ENCODE measurements at regions not wholly inside any gene's neighbourhood (a gene's known extent, or its start where the extent isn't known, plus 50 kb on each side); places are given as distances from the start of the nearest gene placed in this dataset.

GRCh38 chr3:124249038-124249437, 257.1 kb upstream of the ROPN1 start:
- no peak overlapping the region for H2AFZ ChIP-seq (ENCODE audit: low read length)
- H2BK15ac ChIP-seq (ENCODE audit: low read length): no peak overlapping the region
- H3K14ac ChIP-seq (ENCODE audit: insufficient read length): no peak overlapping the region
- no peak overlapping the region for H3K23ac ChIP-seq (ENCODE audit: insufficient read length)
- H3K79me1 ChIP-seq (ENCODE audit: low read depth, low read length): no peaks in the 10 kb centered on the region
- no peak overlapping the region for H2BK5ac ChIP-seq (ENCODE audit: low read depth, low read length)
- no peak overlapping the region for H2BK12ac ChIP-seq (ENCODE audit: low read depth, low read length)
- H3K9ac ChIP-seq (replicated peaks in 1 of 4; ENCODE audit: extremely low read depth in 1 of 4, low read depth in 3 of 4, low read length in 3 of 4): no peak overlapping the region
- ChIA-PET CTCF (ENCODE audit: partially characterized antibody) (interaction anchor here (0.8 to 2.8 kb wide), 13 partner anchors 9 to 368 kb away, joined by 3 to 12 read pairs (median 4); partner anchors contain the start of gene KALRN), POLR2A (ENCODE audit: partially characterized antibody) (no interaction called here)
- H2BK120ac ChIP-seq (replicated peaks; ENCODE audit: low read depth, low read length): no peak overlapping the region
- no peak overlapping the region for H3K18ac ChIP-seq (ENCODE audit: extremely low read depth, low read length)
- H4K91ac ChIP-seq (replicated peaks; ENCODE audit: insufficient read length, low read length): no peak overlapping the region
- no peaks in the 10 kb centered on the region for H3K79me2 ChIP-seq (ENCODE audit: control insufficient read depth in 1 of 2, insufficient read depth in 2 of 2, low read length in 2 of 2)
- no peak overlapping the region for H3K4me2 ChIP-seq (ENCODE audit: insufficient read depth in 1 of 2, low read depth in 2 of 2, low read length in 2 of 2)
- no peak overlapping the region for H2BK20ac ChIP-seq (ENCODE audit: low read length)
- no peak for FAIRE-seq
- H3K9me3 ChIP-seq (ENCODE audit: insufficient read depth in 2 of 2, low read depth in 1 of 2, low read length in 1 of 2): no peaks in the 10 kb centered on the region
- no peak overlapping the region for H3K27ac ChIP-seq (ENCODE audit: low read depth, low read length)
- H3K4me1 ChIP-seq (replicated peaks in 1 of 4; ENCODE audit: control insufficient read depth in 3 of 4, insufficient read depth in 4 of 4, low read length in 3 of 4): peaks cover 0 to 3% (median 0%) of the 10 kb centered on the region in 4 experiments; a peak in 1 of 7 replicates
- H3K27me3 ChIP-seq (replicated peaks in 1 of 4; ENCODE audit: control insufficient read depth in 3 of 4, extremely low read depth in 1 of 4, insufficient read depth in 3 of 4, low read length in 3 of 4): no peaks in the 10 kb centered on the region
- no peaks in the 10 kb centered on the region for H3K36me3 ChIP-seq (ENCODE audit: control insufficient read depth in 2 of 4, insufficient read depth in 4 of 4, low read length in 3 of 4)
- H2AK5ac ChIP-seq (ENCODE audit: low read depth, low read length): no peak overlapping the region
- 94% methylated on average over 1 of the region's 1 CpG; no CpG with 5 or more reads in 1 of the 2 experiments for WGBS, 2 experiments (ENCODE audit: extremely low coverage in 1 of 2, insufficient coverage in 1 of 2, insufficient read length in 1 of 2, insufficient replicate concordance in 2 of 2, low coverage in 1 of 2, low lambda C conversion rate in 2 of 2, missing lambda C conversion rate in 1 of 2)
- no peak overlapping the region for H3K56ac ChIP-seq (replicated peaks; ENCODE audit: insufficient read length, low read depth, low read length)
- no peak overlapping the region for H3K4me3 ChIP-seq (ENCODE audit: extremely low read depth in 1 of 4, insufficient read depth in 2 of 4, low read depth in 3 of 4, low read length in 4 of 4)
- no peak overlapping the region for H4K5ac ChIP-seq (ENCODE audit: insufficient read length, low read depth, low read length)
- H4K20me1 ChIP-seq (replicated peaks in 1 of 2; ENCODE audit: control insufficient read depth in 1 of 2, insufficient read depth in 2 of 2, low read length in 2 of 2): no peaks in the 10 kb centered on the region
- no peaks in the 10 kb centered on the region for H3K23me2 ChIP-seq (ENCODE audit: low read depth, low read length)
- H4K8ac ChIP-seq (ENCODE audit: extremely low read depth, insufficient read depth, low read length): no peak overlapping the region
- DNase-seq (ENCODE audit: low read depth in 1 of 2, low spot score in 2 of 2): no peak
- H3K4ac ChIP-seq (replicated peaks; ENCODE audit: insufficient read length, low read depth, low read length): no peak overlapping the region
- TF ChIP-seq SAP30 (IDR thresholded peaks at IDR 0.05; ENCODE audit: insufficient read depth, insufficient replicate concordance, low read length) (no peak), USF2 (IDR thresholded peaks at IDR 0.05; ENCODE audit: low read length) (no peak), KDM1A (IDR thresholded peaks at IDR 0.05; ENCODE audit: borderline replicate concordance, low read length) (no peak), CTCF (IDR thresholded peaks at IDR 0.05; ENCODE audit: control extremely low read depth in 1 of 3, insufficient read depth in 1 of 3, low read depth in 1 of 3, low read length in 3 of 3) (no peak), POU5F1 (IDR thresholded peaks at IDR 0.05; ENCODE audit: low read depth, low read length) (no peak), NRF1 (IDR thresholded peaks at IDR 0.05; ENCODE audit: low read depth, low read length) (no peak), SIX5 (IDR thresholded peaks at IDR 0.05; ENCODE audit: low read depth, low read length) (no peak), CHD2 (IDR thresholded peaks at IDR 0.05; ENCODE audit: low read length) (no peak)
